GM21529 (cell line): ENCODE measurements at regions not wholly inside any gene's neighbourhood (a gene's known extent, or its start where the extent isn't known, plus 50 kb on each side); places are given as distances from the start of the nearest gene placed in this dataset.
"Not testable (repeated sequence)": the region's sequence is repeated elsewhere in the genome, so short reads cannot be mapped to it uniquely, and the experiment has no call there.

Source experiments
- ATAC-seq: cut with Tn5 transposase; IDR thresholded peaks from one replicate; pipeline ENCODE4 v1.9.1; 2021; ENCODE audit not compliant: unreplicated experiment

DNA sequence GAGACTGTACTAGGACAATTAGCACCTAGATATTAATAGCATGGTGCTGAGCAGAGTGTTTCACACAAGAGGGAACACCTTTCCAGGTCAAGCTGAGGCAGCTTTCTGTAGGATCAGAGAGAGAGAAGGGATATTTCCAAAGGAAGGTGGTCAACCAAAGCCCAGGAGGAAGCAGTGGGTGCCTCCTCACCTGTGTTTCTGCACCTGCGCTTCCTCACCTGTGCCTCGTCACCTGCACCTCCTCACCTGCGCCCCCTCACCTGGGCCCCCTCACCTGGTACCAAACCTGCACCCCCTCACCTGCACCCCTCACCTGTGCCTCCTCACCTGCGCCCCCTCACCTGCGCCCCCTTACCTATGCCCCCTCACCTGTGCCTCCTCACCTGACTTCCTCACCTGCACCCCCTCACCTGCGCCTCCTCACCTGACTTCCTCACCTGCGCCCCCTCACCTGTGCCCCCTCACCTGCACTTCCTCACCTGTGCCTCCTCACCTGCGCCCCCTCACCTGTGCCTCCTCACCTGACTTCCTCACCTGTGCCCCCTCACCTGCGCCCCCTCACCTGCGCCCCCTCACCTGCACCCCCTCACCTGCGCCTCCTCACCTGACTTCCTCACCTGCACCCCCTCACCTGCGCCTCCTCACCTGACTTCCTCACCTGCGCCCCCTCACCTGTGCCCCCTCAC is 67.9 kb downstream of the TTLL2 start:
- no peak for ATAC-seq

DNA sequence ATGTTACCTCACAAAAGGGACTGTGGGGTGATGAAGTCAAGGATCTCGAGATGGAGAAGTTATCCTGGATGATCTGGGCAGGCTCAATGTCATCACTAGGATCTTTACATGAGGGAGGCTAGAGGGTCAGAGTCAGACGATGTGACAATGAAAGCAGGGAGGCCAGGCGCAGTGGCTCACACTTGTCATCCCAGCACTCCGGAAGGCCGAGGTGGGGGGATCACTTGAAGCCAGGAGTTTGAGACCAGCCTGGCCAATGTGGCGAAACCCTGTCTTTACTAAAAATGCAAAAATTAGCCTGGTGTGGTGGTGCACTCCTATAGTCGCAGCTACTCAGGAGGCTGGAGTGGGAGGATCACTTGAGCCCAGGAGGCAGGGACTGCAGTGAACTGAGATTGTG is 68.8 kb downstream of the TTLL2 start:
- no peak for ATAC-seq

DNA sequence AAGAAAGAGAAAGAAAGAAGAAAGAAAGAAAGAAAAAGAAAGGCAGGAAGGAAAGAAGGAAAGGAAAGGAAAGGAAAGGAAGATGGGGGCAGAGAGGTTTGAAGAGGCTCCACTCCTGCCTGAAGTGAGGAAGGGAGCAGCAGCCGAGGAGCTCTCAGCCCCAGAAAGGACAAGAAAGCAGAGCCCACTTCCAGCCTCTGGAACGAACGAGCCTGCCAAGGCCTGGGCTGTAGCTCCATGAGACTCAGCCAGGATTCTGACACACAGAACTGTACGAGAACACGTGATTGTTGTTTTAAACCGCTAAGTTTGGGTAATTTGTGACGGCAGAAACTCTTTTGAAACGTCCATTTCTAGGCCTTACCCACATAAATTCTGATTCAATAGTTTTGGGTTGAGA is 69.5 kb downstream of the TTLL2 start:
- no peak for ATAC-seq

DNA sequence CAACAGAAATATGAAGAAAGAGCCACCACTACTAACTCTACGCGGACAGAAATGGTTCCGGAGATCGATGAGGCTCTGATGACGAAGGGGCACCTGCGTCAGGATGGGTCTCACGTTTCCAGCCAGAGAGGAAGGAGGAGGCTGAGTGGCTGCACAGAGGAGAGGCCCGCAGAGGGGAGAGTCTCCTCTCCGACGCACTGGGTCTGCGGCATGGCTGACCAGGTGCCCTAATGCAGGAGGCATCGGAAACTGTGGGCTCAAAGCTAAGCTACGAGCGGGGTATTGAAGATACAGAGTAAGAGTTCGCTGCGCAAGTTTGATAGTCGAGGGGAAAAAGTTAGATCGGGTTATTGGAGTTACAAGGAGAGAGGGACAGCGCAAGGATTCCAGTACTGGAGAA is 69.9 kb downstream of the TTLL2 start:
- ATAC-seq: no peak

DNA sequence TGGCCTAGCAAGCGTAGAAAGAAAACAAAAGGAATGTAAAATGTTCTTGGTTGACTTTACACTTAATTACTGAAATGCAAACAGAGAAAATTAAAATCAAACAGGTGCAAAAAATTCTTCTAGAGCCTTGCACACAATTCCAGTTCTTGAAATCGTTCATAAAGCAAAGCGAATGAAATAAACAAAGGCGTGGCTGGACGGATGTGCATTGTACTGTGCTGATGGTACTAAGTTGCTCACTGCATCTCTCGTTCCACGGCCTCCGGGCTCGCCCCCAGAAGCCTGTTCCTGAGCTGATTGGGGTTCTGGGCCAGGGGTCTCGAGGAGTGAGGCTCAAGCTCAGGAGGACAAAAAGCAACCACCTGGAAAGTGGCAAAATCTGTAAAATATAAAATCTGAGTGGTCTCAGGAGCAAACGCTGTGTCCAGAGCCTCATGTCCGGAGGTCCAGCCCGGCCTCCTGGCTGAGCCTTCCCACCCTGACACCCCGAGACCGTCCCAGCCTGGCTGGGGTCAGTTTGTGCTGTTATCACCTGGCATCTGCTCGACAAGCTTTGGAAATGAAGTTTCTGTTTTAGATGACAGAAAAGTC is 71.3 kb downstream of the TTLL2 start:
- ATAC-seq: no peak

DNA sequence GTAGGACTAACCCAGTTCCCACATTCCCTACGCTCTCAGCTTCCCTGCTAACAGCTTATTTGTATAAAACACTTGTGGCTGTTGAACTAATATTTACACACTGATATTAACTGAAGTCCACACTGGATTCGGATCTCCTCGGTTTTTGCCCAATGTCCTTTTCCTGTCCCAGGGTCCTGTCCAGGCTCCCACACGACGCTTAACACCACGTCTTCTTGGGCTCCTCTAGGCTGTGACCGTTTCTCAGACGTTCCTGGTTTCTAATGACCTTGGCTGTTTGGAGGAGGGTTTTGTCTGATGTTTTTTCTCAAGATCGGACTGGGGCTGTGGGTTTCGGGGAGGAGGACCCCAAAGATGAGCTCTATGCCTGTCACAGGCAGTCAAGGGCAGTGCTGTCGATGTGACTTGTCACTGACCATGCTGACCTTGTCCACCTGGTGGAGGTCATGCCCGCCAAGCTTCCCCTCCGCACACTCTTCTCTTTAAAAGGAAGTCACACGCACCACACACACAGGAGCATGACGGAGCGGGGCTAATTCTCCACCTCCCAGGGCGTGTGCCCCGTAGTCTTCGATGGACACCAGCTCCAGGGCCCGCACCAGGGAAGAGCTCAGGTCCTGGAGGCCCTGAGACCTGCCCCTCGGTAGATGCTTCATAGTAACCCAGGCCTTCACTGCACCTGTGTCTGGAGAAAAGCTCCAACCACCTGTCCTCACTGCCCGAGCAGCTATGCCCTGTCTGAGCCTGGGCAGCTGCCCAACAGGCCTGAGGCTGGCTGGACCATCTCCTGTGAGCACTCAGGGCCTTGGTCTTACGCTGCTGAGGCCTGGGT is 72.0 kb downstream of the TTLL2 start:
- no peak for ATAC-seq

DNA sequence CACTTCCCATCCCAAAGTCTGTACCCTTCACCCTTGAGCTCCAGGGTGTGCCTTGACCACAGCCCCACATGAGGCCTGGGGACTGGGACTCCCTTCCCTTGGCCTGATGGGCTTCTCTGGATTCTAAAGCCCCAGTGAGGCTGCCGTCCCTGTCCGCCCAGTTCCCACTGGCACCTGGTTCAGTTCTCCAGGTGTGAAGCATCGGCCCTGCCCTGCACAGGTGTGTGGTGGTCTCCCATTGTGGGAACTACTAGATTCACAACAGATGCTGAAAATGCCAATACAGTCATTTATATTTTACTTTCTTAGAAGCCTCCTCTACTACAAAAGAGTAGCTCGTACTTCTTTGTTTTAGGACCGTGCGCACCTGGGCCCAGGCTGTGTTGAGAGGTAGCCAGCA is 72.8 kb downstream of the TTLL2 start:
- ATAC-seq: no peak

DNA sequence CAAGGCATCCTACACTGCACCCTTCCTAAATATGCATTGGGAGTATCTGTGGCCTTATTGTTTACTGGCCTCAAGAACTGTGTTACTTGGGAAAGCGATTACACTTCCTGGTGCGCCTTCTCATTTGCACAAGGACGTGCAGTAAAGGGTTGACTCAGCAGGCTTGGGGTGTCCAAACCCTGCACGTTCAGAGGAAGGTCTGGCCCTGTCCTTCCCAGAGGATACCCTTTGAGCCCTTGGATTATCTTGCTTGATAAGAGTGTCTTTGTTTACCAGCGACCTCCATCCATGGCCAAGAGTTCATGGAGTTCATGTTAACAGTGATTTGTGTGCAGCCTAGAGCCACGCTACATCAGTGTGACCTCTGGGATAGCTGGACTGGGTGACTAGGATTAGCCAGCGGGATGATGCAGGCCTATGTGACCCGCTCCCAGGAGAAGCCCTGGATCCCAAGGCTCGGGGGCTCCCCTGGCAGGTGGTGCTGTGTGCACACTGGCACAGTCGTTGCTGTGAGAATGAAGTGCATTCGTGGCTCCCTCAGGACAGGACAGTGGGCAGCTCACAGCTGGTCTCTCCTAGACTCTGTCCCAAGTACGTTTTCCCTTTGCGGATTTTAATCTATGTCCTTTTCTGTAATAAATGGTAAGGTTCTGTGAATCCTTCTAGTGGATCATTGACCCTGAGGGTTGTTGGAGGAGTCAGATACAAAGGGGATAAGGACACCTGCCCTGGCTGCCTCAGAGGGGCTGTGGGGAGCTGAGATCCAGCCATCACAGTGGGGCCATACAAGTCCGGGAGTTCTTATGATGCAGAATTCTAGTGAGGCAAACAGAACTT is 73.5 kb downstream of the TTLL2 start:
- ATAC-seq: no peak

DNA sequence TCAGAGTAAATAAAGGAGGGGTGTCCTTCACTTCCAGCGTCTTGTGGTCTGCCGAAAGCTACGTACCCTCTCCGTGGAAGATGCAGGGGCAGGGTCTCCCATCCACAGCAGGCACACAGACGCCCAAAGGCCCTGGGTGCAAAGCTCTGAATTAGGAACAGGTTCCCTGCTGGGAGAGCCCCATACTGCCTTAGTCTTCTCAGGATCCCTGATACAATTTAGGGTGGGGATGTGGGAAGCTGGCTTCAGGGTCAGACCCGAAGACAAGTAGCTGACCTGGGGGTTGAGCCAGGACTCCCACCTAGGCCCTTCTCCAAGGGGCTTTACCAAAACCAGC is 74.1 kb downstream of the TTLL2 start:
- ATAC-seq: no peak

DNA sequence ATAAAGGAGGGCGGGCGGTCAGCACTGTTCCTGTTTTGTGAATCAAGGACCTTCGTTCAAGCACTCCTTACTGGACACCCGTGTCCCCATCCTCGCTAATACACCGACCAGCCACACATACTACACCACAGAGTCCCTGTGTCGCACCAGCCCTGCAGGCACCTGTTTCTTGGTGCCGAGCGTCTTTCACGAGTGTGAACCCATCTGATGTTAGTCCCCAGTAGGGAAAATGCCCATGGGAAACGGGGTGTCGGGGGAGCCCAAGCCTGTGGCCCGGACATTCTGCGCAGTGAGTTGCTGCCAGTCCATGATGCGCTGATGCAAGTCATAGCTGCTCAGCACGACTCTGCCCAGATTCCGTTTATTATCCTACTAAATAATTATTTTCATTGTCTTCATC is 74.7 kb downstream of the TTLL2 start:
- no peak for ATAC-seq

DNA sequence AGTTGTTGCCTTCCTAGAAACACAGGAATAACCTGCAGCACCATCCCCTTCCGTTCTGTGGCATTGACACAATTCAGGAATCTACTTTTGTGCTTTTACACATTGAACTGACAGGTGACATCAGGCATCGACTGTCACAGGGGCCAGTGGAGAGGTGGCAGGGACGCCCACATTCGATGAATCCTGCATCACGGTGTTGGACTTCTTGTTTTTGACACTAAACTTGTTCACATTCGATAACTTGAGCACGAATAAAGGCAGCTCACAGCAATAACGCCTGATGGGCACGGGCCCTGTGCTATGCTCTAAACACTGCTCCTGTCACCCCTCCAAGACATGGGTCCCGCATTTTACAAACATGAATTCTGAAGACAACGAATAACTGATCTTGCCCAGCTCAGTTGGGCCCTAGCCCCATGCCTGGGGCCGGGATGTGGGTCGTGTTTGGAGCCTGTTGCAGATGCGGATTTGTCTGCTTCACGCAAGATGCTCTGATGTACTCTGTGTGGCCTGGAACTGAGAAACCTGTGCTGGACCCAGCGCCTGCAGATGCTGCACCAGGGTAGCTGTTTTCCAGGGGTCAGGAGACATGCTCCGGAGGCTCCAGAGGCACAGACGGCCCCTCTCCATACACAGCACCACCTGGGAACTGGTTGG is 75.7 kb downstream of the TTLL2 start:
- no peak for ATAC-seq

DNA sequence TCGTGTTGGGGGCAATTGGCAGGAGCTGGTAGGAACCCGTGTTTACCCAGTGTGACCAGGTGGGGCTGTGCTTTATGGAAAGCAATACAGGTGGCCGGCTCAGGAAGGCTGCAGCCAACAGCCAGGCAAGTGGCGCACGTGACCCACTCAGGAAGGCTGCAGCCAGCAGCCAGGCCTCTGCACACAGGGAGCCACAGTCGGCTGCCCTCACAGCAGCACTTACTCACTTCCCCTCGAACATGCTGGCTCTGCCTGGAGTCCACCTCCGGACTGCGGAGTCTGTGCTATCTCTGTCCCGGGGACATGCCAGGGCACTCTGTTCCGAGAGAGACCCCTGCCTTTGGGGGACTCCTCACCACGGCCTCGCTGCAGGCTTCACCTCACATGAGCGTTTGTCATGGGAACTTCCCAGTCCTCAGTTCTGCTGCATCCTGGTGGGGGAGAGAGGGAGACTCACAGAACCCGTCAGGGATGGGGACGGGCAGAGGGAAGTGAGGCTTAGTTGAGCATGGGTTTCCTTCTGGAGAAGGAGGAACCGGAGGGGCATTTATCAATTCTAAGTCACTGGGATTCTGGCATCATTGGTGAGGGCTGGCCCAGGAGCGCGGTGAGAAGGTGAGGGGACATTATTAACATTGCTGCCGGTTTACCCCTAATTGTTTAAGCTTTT is 76.8 kb downstream of the TTLL2 start:
- ATAC-seq: no peak

DNA sequence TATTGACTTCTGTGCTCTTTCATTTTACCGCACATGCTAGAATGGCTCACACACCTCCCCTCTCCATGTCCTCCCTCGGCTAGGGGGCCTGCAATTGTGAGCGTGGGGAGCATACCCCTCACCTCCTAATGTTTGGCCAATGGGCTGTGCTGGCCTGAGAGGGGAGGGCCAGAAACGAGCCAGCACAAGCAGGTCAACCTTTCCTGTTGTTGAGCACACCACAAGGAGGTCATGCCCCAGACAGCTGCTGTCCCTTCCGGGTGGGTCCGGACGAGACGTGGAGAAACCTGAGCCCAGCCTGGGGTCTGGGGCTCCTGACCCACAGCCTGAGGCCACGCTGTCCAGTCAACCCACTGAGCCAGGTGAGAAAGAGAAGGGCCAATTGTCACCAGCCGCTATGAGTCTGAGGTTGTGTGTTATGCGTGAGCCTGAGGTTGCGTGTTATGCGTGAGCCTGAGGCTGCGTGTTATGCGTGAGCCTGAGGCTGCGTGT is 77.4 kb downstream of the TTLL2 start:
- ATAC-seq: no peak

DNA sequence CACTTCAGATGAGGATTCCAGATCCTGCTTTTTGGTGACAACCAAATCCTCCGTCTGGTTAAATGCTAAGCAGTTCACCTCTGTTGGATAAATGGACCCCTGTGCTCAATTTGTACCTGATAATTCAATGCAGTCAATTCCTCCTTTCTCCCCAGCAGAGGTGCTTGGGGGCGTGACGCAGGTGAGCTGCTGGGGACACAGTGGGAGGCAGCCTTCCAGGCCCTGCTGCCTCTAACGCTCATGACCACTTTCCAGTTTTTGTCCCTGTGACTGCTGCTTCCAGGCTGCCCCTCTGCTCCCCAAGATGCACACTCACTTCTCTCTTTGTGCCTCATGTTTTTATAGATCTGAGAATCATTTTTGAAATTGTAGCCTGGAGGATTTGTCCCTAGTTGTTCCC is 78.5 kb downstream of the TTLL2 start:
- ATAC-seq: no peak

DNA sequence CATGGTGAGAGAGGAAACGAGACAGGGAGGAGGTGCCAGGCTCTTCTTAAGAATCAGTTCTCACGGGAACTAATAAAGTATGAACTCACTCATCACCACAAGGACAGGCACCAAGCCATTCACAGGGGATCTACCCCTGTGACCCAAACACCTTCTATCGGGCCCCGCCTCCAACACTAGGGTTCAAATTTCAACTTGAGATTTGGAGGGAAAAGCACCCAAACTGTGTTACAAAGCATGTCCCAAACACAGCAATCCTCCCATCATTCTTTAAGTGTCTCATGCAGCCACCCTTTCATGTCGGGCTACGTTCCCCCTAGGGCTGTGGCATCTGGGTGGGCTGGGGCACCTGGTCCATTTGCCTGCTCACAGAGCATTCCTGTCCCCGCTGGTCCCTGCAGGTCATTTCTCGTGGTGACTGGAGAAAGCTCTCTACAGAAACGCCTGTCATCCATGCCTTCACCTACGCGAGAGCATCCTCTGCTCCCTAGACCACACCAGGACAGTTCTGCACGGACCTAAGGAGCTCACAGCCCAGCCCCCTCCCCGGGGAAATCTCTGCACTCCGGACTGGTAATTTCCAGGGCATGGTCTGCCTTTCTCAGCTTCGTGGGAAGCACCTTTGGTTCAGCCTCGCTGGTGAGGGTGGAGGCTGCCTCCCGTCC is 79.6 kb downstream of the TTLL2 start:
- ATAC-seq: no peak

DNA sequence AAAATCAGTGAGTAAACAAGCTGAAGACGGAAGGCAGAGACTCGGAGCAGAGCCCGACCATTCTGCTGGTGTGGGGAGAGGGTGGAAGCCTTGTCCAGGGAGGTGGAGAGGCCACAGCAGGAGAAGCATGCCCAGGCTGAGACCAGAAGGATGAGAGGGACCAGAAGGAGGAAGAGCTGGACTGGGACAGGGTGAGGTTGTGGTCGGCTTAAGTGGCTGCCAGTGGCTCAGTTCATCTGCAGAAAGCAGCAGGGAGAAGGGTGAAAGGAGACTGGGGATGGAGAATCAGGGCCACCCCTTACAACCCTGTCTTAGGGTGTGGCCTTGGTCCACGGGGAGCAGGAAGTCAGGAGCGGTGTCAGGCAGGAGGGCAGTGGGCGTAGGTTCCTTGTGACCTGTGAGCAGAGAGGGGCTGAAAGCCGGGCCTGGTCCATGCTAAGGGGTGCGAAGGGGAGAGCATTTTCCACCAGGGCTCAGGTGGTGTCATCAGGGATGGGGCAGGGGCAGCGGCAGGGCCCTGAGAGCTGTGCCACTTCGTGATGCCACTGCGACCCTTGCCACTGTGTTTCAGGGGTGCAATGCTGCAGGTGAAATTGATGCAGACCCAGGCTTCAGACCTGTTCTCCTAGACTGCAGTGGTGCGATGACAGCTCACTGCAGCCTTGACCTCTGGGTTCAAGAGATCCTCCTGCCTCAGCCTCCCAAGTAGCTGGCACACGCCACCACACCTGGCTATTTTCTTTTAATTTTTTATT is 81.1 kb downstream of the TTLL2 start:
- ATAC-seq: no peak

DNA sequence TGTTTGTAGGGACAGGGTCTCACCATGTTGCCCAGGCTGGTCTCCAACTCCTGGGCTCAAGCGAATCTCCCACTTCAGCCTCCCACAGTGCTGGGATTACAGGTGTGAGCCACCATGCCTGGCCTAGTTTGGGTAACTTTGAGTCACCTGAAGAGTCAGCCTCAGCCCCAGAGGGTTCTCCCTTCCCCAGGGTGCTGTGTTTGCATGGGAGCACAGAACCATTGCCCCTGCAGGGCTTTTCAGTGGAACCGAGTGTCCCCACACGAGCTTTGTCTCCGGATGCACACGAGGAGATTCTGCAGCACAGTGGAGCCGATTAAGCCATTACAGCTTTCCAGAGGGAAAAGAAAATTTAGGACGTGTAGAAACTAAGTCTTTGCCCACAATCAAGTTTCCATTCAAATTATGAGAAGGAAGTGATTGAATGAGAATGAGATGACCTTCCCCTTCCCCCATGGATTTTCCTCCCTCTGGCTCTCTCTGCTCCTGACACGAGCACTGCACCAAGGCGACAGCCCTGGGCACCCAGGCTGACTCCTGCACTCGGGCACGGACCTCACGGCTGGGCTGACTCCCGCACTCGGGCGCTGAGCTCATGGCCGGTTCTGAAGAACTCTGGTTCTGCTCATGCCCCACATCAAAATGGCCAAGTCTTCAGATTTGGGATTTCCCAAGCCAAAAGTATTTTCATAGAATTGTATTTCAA is 81.8 kb downstream of the TTLL2 start:
- ATAC-seq: not testable (repeated sequence)
